GM21825 (cell line): ENCODE measurements at regions not wholly inside any gene's neighbourhood (a gene's known extent, or its start where the extent isn't known, plus 50 kb on each side); places are given as distances from the start of the nearest gene placed in this dataset.

ENCODE experiments used
- ATAC-seq: cut with Tn5 transposase; IDR thresholded peaks from one replicate; pipeline ENCODE4 v1.9.1; 2021; ENCODE audit warnings: mild to moderate bottlenecking, moderate library complexity; ENCODE audit not compliant: unreplicated experiment

- ATAC-seq: no peak
These were observed 468.3 kb upstream of the AUTS2 start for GRCh38 chr7:69129951-69130350.

- ATAC-seq: no peak
These were observed 467.9 kb upstream of the AUTS2 start for GRCh38 chr7:69130396-69130795.

GRCh38 chr7:69134316-69134715 lies 464.0 kb upstream of the AUTS2 start:
- ATAC-seq: no peak

- no peak for ATAC-seq
These were observed 450.6 kb upstream of the AUTS2 start for GRCh38 chr7:69147631-69148030.

- no peak for ATAC-seq
These were observed 448.2 kb upstream of the AUTS2 start for GRCh38 chr7:69149804-69150782.

GRCh38 chr7:69162326-69162725 lies 435.9 kb upstream of the AUTS2 start:
- ATAC-seq: no peak

GRCh38 chr7:69162931-69163670 lies 435.2 kb upstream of the AUTS2 start:
- ATAC-seq: no peak

GRCh38 chr7:69166979-69167516 lies 431.2 kb upstream of the AUTS2 start:
- no peak for ATAC-seq

GRCh38 chr7:69169386-69169785 lies 428.9 kb upstream of the AUTS2 start:
- ATAC-seq: no peak

- ATAC-seq: no peak
These were observed 425.8 kb upstream of the AUTS2 start for GRCh38 chr7:69172357-69173077.

GRCh38 chr7:69173341-69173740 lies 424.9 kb upstream of the AUTS2 start:
- ATAC-seq: no peak

- no peak for ATAC-seq
These were observed 424.4 kb upstream of the AUTS2 start for GRCh38 chr7:69173846-69174245.

- ATAC-seq: no peak
These were observed 421.4 kb upstream of the AUTS2 start for GRCh38 chr7:69176841-69177240.

- ATAC-seq: no peak
These were observed 420.8 kb upstream of the AUTS2 start for GRCh38 chr7:69177461-69177861.

- no peak for ATAC-seq
These were observed 420.3 kb upstream of the AUTS2 start for GRCh38 chr7:69177941-69178494.

GRCh38 chr7:69180662-69181061 lies 417.6 kb upstream of the AUTS2 start:
- no peak for ATAC-seq

GRCh38 chr7:69182596-69183467 lies 415.4 kb upstream of the AUTS2 start:
- no peak for ATAC-seq

- no peak for ATAC-seq
These were observed 413.9 kb upstream of the AUTS2 start for GRCh38 chr7:69184339-69184738.

GRCh38 chr7:69185170-69185569 lies 413.1 kb upstream of the AUTS2 start:
- no peak for ATAC-seq

- ATAC-seq: no peak
These were observed 411.3 kb upstream of the AUTS2 start for GRCh38 chr7:69186974-69187373.
